ENCODE measurements at regions not wholly inside any gene's neighbourhood (a gene's known extent, or its start where the extent isn't known, plus 50 kb on each side); places are given as distances from the start of the nearest gene placed in this dataset.
"Not testable (repeated sequence)": the region's sequence is repeated elsewhere in the genome, so short reads cannot be mapped to it uniquely, and the experiment has no call there.

- peaks cover 5% of the 10 kb centered on the region for H3K4me1 ChIP-seq
- H3K36me3 ChIP-seq: no peaks in the 10 kb centered on the region
- H3K9me3 ChIP-seq (replicated peaks): no peaks in the 10 kb centered on the region; the same call in 1 of the 2 replicates
- no peaks in the 10 kb centered on the region for H3K27me3 ChIP-seq
- H3K27ac ChIP-seq: no peak overlapping the region
- no peak overlapping the region for H3K4me3 ChIP-seq
- no peak for DNase-seq
These were observed 136.6 kb downstream of the PROX1 start for GRCh38 chr1:214124281-214124805.

- peaks cover 5% of the 10 kb centered on the region for H3K4me1 ChIP-seq
- H3K27me3 ChIP-seq: no peaks in the 10 kb centered on the region
- H3K36me3 ChIP-seq: no peaks in the 10 kb centered on the region
- H3K4me3 ChIP-seq: no peak overlapping the region
- H3K9me3 ChIP-seq (replicated peaks): no peaks in the 10 kb centered on the region; the same call in 1 of the 2 replicates
- H3K27ac ChIP-seq: no peak overlapping the region
- DNase-seq: no peak
These were observed 137.1 kb downstream of the PROX1 start for GRCh38 chr1:214124915-214125314.

- no peaks in the 10 kb centered on the region for H3K36me3 ChIP-seq
- no peaks in the 10 kb centered on the region; the same call in 1 of the 2 replicates for H3K9me3 ChIP-seq (replicated peaks)
- H3K4me3 ChIP-seq: no peak overlapping the region
- H3K4me1 ChIP-seq: peaks cover 5% of the 10 kb centered on the region
- no peak overlapping the region for H3K27ac ChIP-seq
- H3K27me3 ChIP-seq: no peaks in the 10 kb centered on the region
- DNase-seq: no peak
These were observed 138.0 kb downstream of the PROX1 start for GRCh38 chr1:214125819-214126218.

- no peak for DNase-seq
- Histone ChIP-seq H3K9me3 (replicated peaks) (no peaks in the 10 kb centered on the region; the same call in 1 of the 2 replicates), H3K27ac (no peak overlapping the region), H3K27me3 (no peaks in the 10 kb centered on the region), H3K4me3 (no peak overlapping the region), H3K4me1 (peaks cover 5% of the 10 kb centered on the region), H3K36me3 (no peaks in the 10 kb centered on the region)
These were observed 138.9 kb downstream of the PROX1 start for GRCh38 chr1:214126697-214127146.

- Histone ChIP-seq H3K9me3 (replicated peaks) (no peaks in the 10 kb centered on the region; the same call in 1 of the 2 replicates), H3K4me1 (peaks cover 5% of the 10 kb centered on the region), H3K36me3 (no peaks in the 10 kb centered on the region), H3K27ac (no peak overlapping the region), H3K27me3 (no peaks in the 10 kb centered on the region), H3K4me3 (no peak overlapping the region)
- no peak for DNase-seq
These were observed 139.9 kb downstream of the PROX1 start for GRCh38 chr1:214127705-214128104.

GRCh38 chr1:214135886-214136285 is 145.1 kb upstream of the SMYD2 start:
- Histone ChIP-seq H3K27ac (peak overlapping the region; percentile 82), H3K9me3 (replicated peaks) (no peaks in the 10 kb centered on the region), H3K27me3 (no peaks in the 10 kb centered on the region), H3K36me3 (no peaks in the 10 kb centered on the region), H3K4me3 (peak overlapping the region; percentile 27), H3K4me1 (peaks cover 28% of the 10 kb centered on the region)
- DNase-seq: peak; percentile 69 to 78

GRCh38 chr1:214136324-214136919 is 144.5 kb upstream of the SMYD2 start:
- peak; percentile 60 to 75 for DNase-seq
- no peaks in the 10 kb centered on the region for H3K27me3 ChIP-seq
- H3K36me3 ChIP-seq: no peaks in the 10 kb centered on the region
- peaks cover 28% of the 10 kb centered on the region for H3K4me1 ChIP-seq
- H3K9me3 ChIP-seq (replicated peaks): no peaks in the 10 kb centered on the region
- H3K27ac ChIP-seq: peak overlapping the region; percentile 82
- H3K4me3 ChIP-seq: peak overlapping the region; percentile 27

GRCh38 chr1:214141486-214141885 is 139.5 kb upstream of the SMYD2 start:
- no peak overlapping the region for H3K27ac ChIP-seq
- peaks cover 18% of the 10 kb centered on the region for H3K4me1 ChIP-seq
- no peaks in the 10 kb centered on the region for H3K36me3 ChIP-seq
- no peaks in the 10 kb centered on the region for H3K9me3 ChIP-seq (replicated peaks)
- H3K4me3 ChIP-seq: no peak overlapping the region
- DNase-seq: no peak
- H3K27me3 ChIP-seq: no peaks in the 10 kb centered on the region

- no peak for DNase-seq
- Histone ChIP-seq H3K27me3 (no peaks in the 10 kb centered on the region), H3K4me1 (peaks cover under 1% of the 10 kb centered on the region; the same call in 1 of the 2 replicates), H3K4me3 (no peak overlapping the region), H3K36me3 (no peaks in the 10 kb centered on the region), H3K27ac (no peak overlapping the region), H3K9me3 (replicated peaks) (no peaks in the 10 kb centered on the region)
These were observed 137.7 kb upstream of the SMYD2 start for GRCh38 chr1:214143006-214143992.

GRCh38 chr1:214144521-214144920 is 136.4 kb upstream of the SMYD2 start:
- not testable (repeated sequence) for H3K27ac ChIP-seq; DNase-seq; H3K36me3 ChIP-seq; H3K9me3 ChIP-seq (replicated peaks); H3K27me3 ChIP-seq; H3K4me1 ChIP-seq; H3K4me3 ChIP-seq

- no peak for DNase-seq
- H3K4me1 ChIP-seq: no peaks in the 10 kb centered on the region
These were observed 134.4 kb upstream of the SMYD2 start for GRCh38 chr1:214146523-214146922.

GRCh38 chr1:214154596-214155292 is 126.2 kb upstream of the SMYD2 start:
- H3K4me1 ChIP-seq: no peaks in the 10 kb centered on the region
- no peak for DNase-seq
- H3K9me3 ChIP-seq (replicated peaks): peaks cover 9% of the 10 kb centered on the region
- H3K4me3 ChIP-seq: no peak overlapping the region
- peaks cover 10% of the 10 kb centered on the region; the same call in 1 of the 2 replicates for H3K27me3 ChIP-seq
- no peak overlapping the region for H3K27ac ChIP-seq
- H3K36me3 ChIP-seq: no peaks in the 10 kb centered on the region

More at GRCh38 chr1:214146523-214146922, 134.4 kb upstream of the SMYD2 start:
- Histone ChIP-seq H3K27ac (no peak overlapping the region), H3K9me3 (replicated peaks) (0 out of 2 replicates have a peak, but pooled peaks cover 3% of the 10 kb centered on the region), H3K36me3 (no peaks in the 10 kb centered on the region), H3K4me3 (no peak overlapping the region), H3K27me3 (no peaks in the 10 kb centered on the region)

- Histone ChIP-seq H3K9me3 (replicated peaks) (peaks cover 9% of the 10 kb centered on the region), H3K27ac (no peak overlapping the region), H3K27me3 (peaks cover 10% of the 10 kb centered on the region; the same call in 1 of the 2 replicates), H3K4me3 (no peak overlapping the region), H3K36me3 (no peaks in the 10 kb centered on the region), H3K4me1 (no peaks in the 10 kb centered on the region)
- no peak for DNase-seq
These were observed 124.9 kb upstream of the SMYD2 start for GRCh38 chr1:214155987-214156625.

GRCh38 chr1:214164173-214164572 is 116.8 kb upstream of the SMYD2 start:
- no peak for DNase-seq
- no peaks in the 10 kb centered on the region for H3K36me3 ChIP-seq
- H3K4me3 ChIP-seq: no peak overlapping the region
- H3K9me3 ChIP-seq (replicated peaks): peaks cover 5% of the 10 kb centered on the region
- H3K27ac ChIP-seq: no peak overlapping the region
- H3K4me1 ChIP-seq: no peaks in the 10 kb centered on the region
- no peaks in the 10 kb centered on the region for H3K27me3 ChIP-seq

All from SJCRH30 (cell line).